HepG2 (cell line): ENCODE measurements at regions not wholly inside any gene's neighbourhood (a gene's known extent, or its start where the extent isn't known, plus 50 kb on each side); places are given as distances from the start of the nearest gene placed in this dataset.

Experiments
- POLR2AphosphoS2 ChIP-seq: IDR thresholded peaks from 2 replicates; pipeline ENCODE4 v1.6.1; 2011; ENCODE audit warnings: low read depth, low read length, improper control_type of control experiment
- SIN3A ChIP-seq: IDR thresholded peaks from 2 replicates; pipeline ENCODE4 v1.6.1; 2011; ENCODE audit warnings: low read depth, mild to moderate bottlenecking, control low read depth, low read length, borderline replicate concordance

DNA sequence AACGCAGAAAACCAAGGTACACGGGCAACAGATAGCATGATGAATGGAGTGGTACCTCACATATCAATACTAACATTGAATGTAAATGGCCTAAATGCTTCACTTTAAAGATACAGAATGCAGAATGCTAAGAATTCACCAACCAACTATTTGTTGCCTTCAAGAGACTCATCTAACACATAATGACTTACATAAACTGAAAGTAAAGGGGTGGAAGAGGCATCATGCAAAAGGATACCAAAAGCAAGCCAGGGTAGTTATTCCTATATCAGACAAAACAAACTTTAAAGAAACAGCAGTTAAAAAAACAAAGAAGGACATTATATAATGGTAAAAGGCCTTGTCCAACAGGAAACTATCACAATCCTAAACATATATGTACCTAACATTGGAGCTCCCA is 137.1 kb upstream of the APP start:
- no peak for TF ChIP-seq POLR2AphosphoS2
- no peak for TF ChIP-seq SIN3A
